Glutamatergic neuron (in vitro differentiated cells): ENCODE measurements at regions not wholly inside any gene's neighbourhood (a gene's known extent, or its start where the extent isn't known, plus 50 kb on each side); places are given as distances from the start of the nearest gene placed in this dataset.

Source experiments
- DNase-seq: peaks from one replicate; pipeline ENCODE4 v3.0.0; 2022
- H3K27ac Mint-ChIP-seq: one replicate; pipeline ENCODE4 v1.8.0; 2020; ENCODE audit warnings: mild to moderate bottlenecking, mixed read lengths, inconsistent platforms; ENCODE audit not compliant: unreplicated experiment
- H3K27me3 Mint-ChIP-seq: one replicate; pipeline ENCODE4 v1.8.0; 2020; ENCODE audit warnings: mild to moderate bottlenecking, moderate library complexity, mixed read lengths, inconsistent platforms; ENCODE audit not compliant: unreplicated experiment
- H3K36me3 Mint-ChIP-seq: one replicate; pipeline ENCODE4 v1.8.0; 2020; ENCODE audit warnings: mild to moderate bottlenecking, mixed read lengths, inconsistent platforms; ENCODE audit not compliant: unreplicated experiment
- H3K4me1 Mint-ChIP-seq: one replicate; pipeline ENCODE4 v1.8.0; 2020; ENCODE audit warnings: mild to moderate bottlenecking, low read depth, mixed read lengths, inconsistent platforms; ENCODE audit not compliant: unreplicated experiment
- H3K4me3 Mint-ChIP-seq: one replicate; pipeline ENCODE4 v1.8.0; 2020; ENCODE audit warnings: mild to moderate bottlenecking, mixed read lengths, inconsistent platforms; ENCODE audit not compliant: unreplicated experiment
- H3K9me3 Mint-ChIP-seq: one replicate; pipeline ENCODE4 v1.8.0; 2020; ENCODE audit warnings: mild to moderate bottlenecking, moderate library complexity, mixed read lengths, inconsistent platforms; ENCODE audit not compliant: unreplicated experiment
- CTCF ChIP-seq: fragments of 200-600 bp; sonication (generic); IDR thresholded peaks from one replicate; pipeline ENCODE4 v1.5.0; 2021; ENCODE audit not compliant: partially characterized antibody, unreplicated experiment

GRCh38 chr6:132995009-132995408 lies 180.6 kb downstream of the RPS12 start:
- peaks cover 4% of the 10 kb centered on the region for H3K4me1 Mint-ChIP-seq
- H3K36me3 Mint-ChIP-seq: peaks cover 4% of the 10 kb centered on the region

GRCh38 chr6:132995432-132995831 lies 181.1 kb downstream of the RPS12 start:
- Mint-ChIP-seq H3K4me3 (no peak overlapping the region), H3K4me1 (peaks cover 4% of the 10 kb centered on the region), H3K27me3 (no peaks in the 10 kb centered on the region), H3K27ac (no peak overlapping the region), H3K9me3 (peaks cover 2% of the 10 kb centered on the region), H3K36me3 (peaks cover 4% of the 10 kb centered on the region)
- TF ChIP-seq CTCF: no peak
- DNase-seq: no peak

More at GRCh38 chr6:132995009-132995408, 180.6 kb downstream of the RPS12 start:
- Mint-ChIP-seq H3K4me3 (no peak overlapping the region), H3K27ac (no peak overlapping the region), H3K27me3 (no peaks in the 10 kb centered on the region), H3K9me3 (peaks cover 2% of the 10 kb centered on the region)
- no peak for DNase-seq
- TF ChIP-seq CTCF: no peak

- no peak for TF ChIP-seq CTCF
- DNase-seq: no peak
- H3K4me3 Mint-ChIP-seq: no peak overlapping the region
- peaks cover 4% of the 10 kb centered on the region for H3K36me3 Mint-ChIP-seq
- peaks cover 4% of the 10 kb centered on the region for H3K4me1 Mint-ChIP-seq
- peaks cover 2% of the 10 kb centered on the region for H3K9me3 Mint-ChIP-seq
- no peaks in the 10 kb centered on the region for H3K27me3 Mint-ChIP-seq
- no peak overlapping the region for H3K27ac Mint-ChIP-seq
Observed at GRCh38 chr6:132998418-132998817, 184.0 kb downstream of the RPS12 start.

GRCh38 chr6:133001040-133001565 lies 186.7 kb downstream of the RPS12 start:
- peaks cover 4% of the 10 kb centered on the region for H3K36me3 Mint-ChIP-seq
- DNase-seq: no peak
- H3K27me3 Mint-ChIP-seq: no peaks in the 10 kb centered on the region
- H3K4me3 Mint-ChIP-seq: no peak overlapping the region
- no peaks in the 10 kb centered on the region for H3K9me3 Mint-ChIP-seq
- H3K27ac Mint-ChIP-seq: no peak overlapping the region
- TF ChIP-seq CTCF: no peak
- no peaks in the 10 kb centered on the region for H3K4me1 Mint-ChIP-seq

- no peak for DNase-seq
- Mint-ChIP-seq H3K27ac (no peak overlapping the region), H3K4me3 (no peak overlapping the region)
Observed at GRCh38 chr6:133004304-133004884, 190.0 kb downstream of the RPS12 start.

More at GRCh38 chr6:133004304-133004884, 190.0 kb downstream of the RPS12 start:
- no peaks in the 10 kb centered on the region for H3K9me3 Mint-ChIP-seq
- no peaks in the 10 kb centered on the region for H3K4me1 Mint-ChIP-seq
- no peaks in the 10 kb centered on the region for H3K27me3 Mint-ChIP-seq
- H3K36me3 Mint-ChIP-seq: no peaks in the 10 kb centered on the region
- no peak for TF ChIP-seq CTCF
